Stromal cell of bone marrow (primary cell): ENCODE measurements at regions not wholly inside any gene's neighbourhood (a gene's known extent, or its start where the extent isn't known, plus 50 kb on each side); places are given as distances from the start of the nearest gene placed in this dataset.
A peak's percentile ranks its signal among the peaks of the same experiment; 100 is the strongest.
"Not testable (repeated sequence)": the region's sequence is repeated elsewhere in the genome, so short reads cannot be mapped to it uniquely, and the experiment has no call there.

Source experiments
- DNase-seq: peaks from one replicate; pipeline ENCODE4 v3.0.0-alpha.2; 2012; ENCODE audit warnings: low read depth

DNA sequence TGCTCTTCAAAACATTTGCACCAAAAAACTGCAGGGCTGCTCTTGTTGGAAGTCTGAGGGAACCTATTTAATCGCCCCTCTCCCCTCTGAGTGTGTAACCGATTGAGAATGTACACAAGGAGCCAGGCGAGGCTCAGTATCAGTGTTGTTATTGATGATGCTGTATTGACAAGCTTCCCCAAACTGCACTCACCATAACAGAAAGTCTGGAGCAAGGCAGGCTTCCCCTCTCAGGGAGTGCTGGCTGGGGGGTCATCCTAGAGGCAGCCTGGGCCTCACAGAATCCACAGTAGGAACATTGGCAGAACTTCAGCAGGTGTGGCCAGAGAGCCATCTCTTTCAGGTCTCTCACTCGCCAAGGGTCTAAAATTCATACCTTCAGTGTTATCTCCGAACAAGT, 58.1 kb upstream of the TUNAR start:
- DNase-seq = no peak

DNA sequence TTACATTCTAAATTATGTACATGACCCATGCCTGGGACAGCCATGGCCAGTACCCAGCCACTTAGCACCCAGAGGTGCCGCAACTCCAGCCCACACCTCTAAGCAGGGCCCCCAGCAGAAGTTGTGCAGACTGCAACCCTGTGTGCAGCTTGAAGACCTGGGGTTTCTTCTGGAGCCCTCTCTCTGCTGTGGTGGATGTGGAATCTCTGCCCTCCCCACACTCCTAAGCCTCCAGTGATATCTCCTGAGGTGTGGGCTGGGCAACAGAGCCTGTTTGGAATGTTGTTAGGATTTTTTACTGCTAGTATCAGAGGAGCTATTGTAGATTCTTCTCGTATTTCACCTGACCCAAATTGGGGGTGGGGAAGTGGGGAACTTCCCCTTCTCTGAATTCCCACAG, 59.4 kb upstream of the TUNAR start:
- no peak for DNase-seq

DNA sequence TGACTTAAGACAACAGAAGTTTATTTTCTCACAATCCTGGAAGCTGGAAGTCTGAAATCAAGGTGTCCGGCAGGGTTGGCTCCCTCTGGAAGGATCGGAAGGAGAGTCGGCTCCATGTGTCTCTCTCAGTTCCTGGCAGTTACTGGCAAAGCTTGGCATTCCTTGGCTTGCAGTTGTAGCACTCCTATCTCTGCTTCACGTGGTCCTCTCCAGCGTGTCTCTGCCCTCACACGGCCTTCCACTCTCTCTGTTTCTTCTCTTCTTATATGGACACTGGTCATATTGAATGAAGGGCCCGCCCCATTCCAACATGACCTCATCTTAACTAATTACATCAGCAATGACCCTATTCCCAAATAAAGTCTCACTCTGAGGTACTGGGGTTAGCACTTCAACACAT, 60.1 kb upstream of the TUNAR start:
- no peak for DNase-seq

DNA sequence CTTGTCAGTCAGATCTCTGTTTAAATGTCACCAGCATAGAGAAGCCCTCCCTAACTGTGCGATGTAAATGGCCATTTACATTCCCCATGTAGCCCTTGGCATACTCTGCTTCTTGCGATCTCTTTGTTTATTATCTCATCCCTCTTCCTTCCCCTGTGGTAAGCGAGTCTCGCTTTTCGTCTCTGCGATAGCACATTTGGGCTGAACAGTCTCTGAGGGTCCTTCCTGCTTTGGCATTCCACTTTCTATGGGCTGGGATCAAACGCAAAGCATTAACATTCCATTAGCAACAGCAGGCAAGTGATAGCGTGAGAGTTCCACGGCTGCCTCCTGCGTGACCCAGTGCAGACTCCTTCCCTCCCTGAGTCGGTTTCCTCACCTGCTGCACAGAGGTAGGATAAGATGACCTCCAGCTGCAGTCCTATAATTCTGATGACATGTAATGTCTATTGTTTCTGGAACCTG, 61.4 kb upstream of the TUNAR start:
- no peak for DNase-seq

DNA sequence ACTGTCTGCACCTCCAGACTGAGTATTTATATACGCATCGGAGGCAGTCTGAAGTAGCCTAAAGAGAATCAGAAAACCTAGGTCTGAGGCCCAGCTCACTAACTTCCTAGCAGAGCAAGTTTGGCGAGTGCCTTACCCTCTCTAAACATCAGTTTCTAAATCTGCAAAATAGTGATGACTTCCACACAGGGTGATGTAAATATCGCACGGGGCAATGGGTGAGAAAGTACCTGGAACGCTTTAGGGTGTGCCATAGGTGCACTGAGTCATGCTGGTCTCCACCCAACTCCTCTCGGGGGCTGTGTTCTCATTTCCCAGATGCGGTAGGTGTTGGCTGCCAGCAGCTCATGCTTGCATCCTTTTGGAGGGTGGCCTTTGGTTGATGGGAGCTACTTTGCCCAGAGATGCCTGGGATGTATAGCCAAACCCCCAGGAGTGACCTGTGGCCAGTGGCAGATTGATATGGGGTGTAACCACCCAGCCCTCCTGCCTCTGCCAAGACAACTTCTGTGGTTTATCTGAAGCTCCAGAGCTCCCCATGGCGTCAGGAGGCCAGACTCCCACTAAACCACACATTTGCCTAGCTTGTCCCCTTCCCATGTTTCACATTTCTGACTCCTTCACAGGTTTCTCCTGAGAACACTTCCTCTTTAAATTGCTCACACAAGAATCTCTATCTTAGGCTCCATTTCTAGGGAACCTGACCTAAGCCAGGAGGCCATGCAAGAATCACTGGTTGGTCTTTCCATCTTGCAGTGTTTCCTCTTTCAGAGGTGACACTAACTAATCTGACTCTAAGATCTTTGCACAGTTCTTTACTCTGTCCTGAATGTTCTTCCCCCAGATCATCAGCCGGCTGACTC, 62.0 kb upstream of the TUNAR start:
- DNase-seq = no peak

DNA sequence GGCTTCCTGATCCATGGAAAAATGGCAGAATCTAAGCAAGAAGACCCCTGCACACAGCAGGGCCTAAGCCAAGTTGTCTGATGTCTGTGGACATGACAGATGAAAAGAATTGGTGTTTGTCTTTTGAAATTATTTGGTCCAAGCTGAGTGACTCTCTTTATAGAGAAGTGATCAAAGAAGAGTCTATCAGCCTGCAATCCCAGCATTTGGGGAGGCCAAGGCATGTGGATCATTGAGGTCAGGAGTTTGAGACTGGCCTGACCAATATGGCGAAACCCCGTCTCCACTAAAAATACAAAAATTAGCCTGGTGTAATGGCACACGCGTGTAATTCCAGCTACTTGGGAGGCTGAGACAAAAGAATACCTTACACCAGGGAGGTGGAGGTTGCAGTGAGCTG, 64.8 kb upstream of the TUNAR start:
- no peak for DNase-seq

DNA sequence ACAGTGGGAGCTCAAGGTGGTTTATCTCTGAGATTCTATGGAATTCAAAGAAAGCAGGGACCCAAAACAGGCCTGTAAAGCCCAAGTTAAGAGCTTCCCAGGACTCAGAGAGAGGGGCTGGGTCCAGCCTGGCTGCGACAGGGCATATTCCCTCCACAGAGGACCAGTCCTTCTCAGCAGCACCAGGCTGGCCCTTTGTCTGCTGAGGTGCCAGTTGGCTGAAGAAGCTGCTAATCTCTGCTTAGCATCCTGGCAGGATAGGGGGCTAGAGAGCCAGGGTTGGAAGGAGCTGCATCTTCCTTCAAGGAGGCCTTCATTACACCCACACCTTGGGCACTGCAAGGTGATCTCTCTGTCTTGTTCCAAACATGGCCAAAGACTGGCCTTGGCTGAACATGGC, 68.3 kb upstream of the TUNAR start:
- no peak for DNase-seq

DNA sequence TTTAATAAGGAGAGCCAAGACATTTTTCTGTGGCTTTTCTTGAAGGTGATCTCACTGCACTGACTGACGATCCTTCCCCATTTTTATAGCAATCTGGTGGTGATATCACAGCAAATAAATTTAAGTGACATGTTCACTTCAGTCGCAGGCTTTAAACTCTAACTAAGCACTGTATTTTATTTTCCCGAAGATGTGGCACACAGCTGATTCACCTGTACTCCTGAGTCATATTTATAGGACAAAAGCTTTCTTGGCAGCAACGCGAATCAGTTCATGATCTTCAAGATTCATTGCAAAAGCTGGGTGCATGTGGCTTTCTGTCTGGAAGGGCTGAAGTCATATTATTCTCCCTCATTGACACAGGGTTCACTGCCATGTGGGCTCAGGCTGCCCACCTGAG, 79.8 kb upstream of the TUNAR start:
- no peak for DNase-seq

DNA sequence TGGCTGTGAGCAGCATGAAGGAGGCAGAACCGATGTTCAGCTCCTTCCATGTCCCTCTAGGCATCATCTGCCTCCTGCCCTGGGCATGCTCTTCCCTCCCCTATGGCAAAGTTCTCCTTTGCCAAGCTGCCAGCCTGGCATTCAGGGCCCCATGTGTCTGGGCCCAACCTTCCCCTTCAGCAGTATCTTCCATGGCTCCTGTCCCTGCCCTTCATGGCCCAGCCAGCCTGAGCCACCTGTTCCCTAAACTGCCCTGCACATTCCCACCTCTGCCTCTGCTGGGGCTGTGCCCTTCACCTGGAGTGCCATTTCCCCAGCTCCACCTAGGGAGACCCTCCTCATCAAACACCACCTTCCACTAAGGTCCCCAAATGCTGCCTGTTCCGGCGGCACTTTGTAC, 74.0 kb upstream of the TCL1A start:
- DNase-seq = no peak

DNA sequence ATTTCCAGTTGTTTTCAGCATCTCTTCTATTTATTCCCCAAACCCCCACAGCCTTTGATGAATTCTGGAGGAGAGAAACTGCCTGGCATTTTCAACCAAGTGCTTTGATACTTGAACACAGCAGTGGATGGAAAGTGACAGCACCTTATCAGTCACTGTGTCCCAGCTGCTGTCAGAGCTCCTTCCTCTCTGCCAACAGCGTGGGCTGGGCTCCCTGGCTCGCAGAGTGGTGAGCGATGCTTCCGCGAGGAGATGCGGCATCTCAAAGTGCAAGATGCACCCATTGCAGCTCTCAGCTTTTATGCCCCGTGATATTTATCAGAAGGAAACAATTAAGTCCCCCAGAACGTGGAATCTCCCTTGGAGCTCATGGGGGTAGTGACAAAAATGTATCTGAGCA, 72.6 kb upstream of the TCL1A start:
- DNase-seq = no peak

DNA sequence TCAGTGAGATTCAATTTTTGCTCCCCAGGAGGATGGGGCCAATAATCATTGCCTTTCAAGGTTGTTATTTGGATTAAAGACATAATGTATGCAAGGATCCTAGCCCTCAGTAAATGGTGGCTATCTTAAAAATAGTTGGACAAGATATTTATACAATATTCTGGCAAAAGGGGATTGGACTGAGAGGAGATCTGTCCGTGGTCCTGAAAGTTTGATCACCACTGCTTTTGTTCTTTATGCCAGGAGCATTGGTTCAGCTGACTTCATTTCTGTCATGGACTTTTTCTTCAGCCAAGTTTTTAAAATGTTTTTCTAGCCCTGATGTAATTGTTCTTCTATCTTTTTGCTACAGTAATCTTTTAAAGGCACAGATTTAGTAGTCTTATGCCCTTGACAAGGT, 70.2 kb upstream of the TCL1A start:
- DNase-seq = peak; percentile 8

DNA sequence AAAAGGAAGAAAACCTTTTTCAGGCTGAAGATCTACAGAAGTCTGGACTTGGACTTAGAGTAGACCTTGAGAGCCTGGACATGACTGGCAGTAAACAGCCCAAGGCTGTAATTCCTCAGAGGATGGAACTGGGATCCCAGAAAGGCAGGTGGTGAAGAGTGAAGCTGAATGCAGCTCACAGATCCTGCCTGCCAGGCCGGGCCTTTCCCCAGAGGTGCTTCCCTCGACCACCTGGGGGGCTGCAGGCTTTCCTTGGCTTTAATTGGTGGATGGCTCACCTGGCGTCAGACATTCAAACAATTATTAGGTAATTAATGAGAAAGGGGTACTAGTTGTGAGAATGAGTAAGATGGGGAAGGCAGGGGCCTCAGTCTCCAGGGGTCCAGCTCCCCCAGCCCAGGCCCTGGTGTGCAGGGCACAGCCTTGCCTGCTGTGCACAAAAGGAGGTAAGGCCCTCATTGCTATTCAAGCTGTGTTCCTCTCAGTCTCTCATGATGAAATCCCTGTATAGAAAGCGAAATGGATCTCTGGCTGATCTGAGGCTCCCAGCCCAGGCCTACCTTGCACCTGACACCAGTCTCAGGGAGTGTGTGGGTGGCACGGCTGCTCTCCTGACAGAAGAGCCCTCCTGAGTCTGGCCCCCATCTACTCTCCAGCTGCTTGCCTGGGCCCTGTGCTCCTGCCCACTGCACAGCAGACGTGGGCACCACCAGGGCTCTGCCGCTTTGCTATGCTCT, 63.0 kb upstream of the TCL1A start:
- no peak for DNase-seq

DNA sequence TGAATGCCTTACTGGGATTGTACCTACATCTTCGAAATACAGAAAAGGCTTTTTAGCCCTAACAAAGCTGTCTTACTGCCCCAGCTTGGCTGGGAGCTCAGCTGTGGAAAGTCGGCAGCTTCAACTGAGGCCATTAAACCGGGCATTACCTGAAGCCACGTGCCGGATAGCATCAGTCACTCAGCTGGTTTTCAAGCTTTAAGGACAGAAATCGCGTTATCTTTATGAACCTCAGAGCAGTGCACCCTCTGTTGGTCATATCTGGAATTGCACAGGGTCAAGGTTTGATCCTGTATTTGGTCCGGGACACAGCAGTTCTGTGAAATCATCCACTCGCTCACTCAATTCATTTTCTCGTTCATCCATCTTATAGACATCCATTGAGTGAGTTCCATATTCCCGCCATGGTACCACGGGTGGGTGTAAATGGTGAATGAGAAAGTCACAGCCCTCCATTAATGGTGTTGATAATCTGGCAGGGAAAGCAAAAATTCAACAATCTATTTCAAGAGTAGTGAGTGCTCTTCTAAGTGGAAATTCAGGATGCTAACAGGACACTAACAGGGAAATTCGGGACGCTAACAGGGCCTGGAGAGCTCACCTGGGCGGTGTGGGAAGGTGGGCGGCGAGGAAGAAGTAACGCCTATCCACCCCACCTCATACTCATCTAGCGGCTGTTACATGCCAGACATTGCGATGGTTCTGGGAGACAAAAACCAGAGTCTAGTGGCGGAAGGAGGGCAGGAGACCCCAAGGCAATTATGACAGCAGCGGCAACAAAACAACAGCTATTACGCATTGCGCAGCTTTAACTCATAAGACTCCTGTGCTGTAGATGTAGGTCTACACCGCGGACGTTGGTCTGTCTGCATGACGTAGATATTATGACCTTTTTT, 60.6 kb upstream of the TCL1A start:
- peak; percentile 16 for DNase-seq

DNA sequence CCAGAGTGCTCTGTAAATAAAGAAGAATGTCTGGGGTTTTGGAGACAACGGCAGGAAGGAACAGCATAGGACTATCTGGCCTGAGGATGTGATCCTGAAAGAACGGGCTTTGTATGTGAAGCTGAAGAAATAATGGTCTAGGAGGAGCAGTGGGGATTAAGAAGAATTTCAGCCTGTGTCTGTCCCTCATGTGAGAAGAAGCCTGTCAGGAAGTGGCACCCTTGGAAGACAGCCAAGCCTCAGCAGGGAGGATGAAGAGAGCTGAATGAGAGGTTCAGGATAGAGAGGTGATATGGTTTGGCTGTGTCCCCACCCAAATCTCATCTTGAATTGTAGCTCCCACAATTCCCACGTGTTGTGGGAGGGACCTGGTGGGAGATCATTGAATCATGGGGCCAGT, 56.9 kb upstream of the TCL1A start:
- DNase-seq = no peak

DNA sequence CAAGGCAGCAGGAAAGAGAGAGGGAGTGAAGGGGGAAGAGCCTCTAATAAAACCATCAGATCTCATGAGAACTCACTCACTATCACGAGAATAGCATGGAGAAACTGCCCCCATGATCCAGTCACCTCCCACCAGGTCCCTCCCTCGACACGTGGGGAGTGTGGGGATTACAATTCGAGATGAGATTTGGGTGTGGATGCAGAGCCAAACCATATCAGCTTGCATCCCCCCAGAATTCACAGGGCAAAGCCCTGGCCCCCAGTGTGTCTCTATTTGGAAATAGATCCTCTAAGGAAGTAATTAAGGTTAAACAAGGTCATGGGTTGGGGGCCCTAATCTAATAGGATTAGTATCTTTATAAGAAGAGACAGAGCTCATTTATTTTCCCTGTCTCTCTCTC, 56.1 kb upstream of the TCL1A start:
- DNase-seq = no peak

DNA sequence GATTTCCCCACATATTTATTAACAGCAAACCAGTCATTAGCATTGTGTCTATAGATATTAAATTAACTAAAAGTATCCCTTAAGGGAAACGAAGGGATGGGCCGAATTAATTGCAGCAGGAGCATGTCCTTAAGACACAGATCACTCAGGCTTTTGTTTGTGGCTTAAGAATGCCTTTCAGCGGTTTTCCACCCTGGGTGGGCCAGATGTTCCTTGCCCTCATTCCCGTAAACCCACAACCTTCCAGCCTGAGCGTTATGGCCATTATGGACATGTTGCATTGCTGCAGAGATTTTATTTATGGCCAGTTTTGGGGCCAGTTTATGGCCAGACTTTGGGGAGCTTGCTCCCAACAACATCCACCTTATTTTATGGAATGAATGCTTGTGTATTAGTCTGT, 55.5 kb upstream of the TCL1A start:
- DNase-seq = not testable (repeated sequence)

DNA sequence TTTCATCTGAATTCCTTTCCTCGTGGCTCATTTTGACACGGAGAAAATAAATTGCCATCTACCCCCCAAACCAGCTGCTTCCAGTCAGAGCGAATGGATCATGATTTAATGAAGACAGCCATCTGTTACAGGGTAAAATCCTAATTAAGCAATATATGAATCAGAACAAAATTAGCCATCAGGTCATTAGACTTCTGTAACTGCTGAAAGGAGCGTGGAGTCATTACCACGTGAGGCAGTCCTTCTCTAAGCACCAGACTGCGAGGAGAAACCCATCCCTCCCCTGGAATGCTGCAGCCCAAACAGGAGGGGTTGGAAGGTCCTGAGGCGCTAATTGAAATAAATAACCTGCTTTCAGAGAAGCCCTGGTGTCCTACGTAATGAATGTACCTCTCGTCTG, 51.1 kb upstream of the TCL1A start:
- no peak for DNase-seq

DNA sequence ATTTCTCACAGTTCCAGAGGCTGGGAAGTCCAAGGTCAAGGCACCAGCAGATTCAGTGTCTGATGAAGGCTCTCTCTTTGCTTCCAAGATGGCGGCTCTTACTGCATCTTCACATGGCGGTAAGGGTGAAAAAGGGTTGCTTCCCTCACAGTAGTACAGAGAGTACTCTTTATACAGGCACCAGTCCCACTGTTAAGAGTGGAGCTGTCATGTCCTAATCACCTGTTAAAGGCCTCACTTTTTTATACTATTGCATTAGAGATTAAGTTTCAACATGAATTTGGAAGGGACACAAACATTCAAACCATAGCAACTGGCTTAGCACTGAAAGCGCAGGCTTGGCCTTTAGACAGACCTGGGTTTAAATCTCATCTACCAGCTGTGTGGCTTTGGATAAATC, 50.0 kb upstream of the TCL1A start:
- no peak for DNase-seq
